ENCODE measurements at regions not wholly inside any gene's neighbourhood (a gene's known extent, or its start where the extent isn't known, plus 50 kb on each side); places are given as distances from the start of the nearest gene placed in this dataset.

- TF ChIP-seq CTCF (IDR thresholded peaks at IDR 0.05) (no peak), EP300 (IDR thresholded peaks at IDR 0.05) (no peak), POLR2AphosphoS5 (IDR thresholded peaks at IDR 0.05) (no peak)
Measured at GRCh38 chr13:102472650-102473049, 70.8 kb upstream of the FGF14 start.

Measured in upper lobe of left lung (tissue), 4 donors.